CD14-positive monocyte (primary cell): ENCODE measurements at regions not wholly inside any gene's neighbourhood (a gene's known extent, or its start where the extent isn't known, plus 50 kb on each side); places are given as distances from the start of the nearest gene placed in this dataset.
A peak's percentile ranks its signal among the peaks of the same experiment; 100 is the strongest.

Experiments used
- DNase-seq, 3 donors: peaks; one replicate each; pipeline ENCODE4 v3.0.0-alpha.2; 2011 to 2022
- H2AFZ ChIP-seq: 2 replicates; pipeline ENCODE4 v1.6.0; 2012; ENCODE audit warnings: mild to moderate bottlenecking, low read depth, low read length, inconsistent platforms; ENCODE audit not compliant: insufficient read depth, poor library complexity, severe bottlenecking
- H3K27ac ChIP-seq, 2 donors: 1 replicate in 1 of 2; 2 replicates in 1 of 2; pipeline ENCODE4 v1.5.1; 2012 to 2013; ENCODE audit warnings: low read length in 2 of 2, control low read depth in 1 of 2, inconsistent platforms in 1 of 2, low read depth in 1 of 2, mild to moderate bottlenecking in 1 of 2
- H3K27me3 ChIP-seq, 2 donors: one replicate each; pipeline versions ENCODE4 v1.6.0 to v1.6.1; 2011 to 2013; ENCODE audit warnings: low read length in 2 of 2; ENCODE audit not compliant: control insufficient read depth in 2 of 2, insufficient read depth in 2 of 2
- H3K36me3 ChIP-seq, 2 donors: replicated peaks in 1 of 2; 1 replicate in 1 of 2; 2 replicates in 1 of 2; pipeline versions ENCODE4 v1.5.1 to v1.6.1; 2012 to 2013; ENCODE audit warnings: low read length in 2 of 2, control low read depth in 1 of 2, inconsistent platforms in 1 of 2, mild to moderate bottlenecking in 1 of 2; ENCODE audit not compliant: insufficient read depth in 2 of 2, control insufficient read depth in 1 of 2
- H3K4me1 ChIP-seq, 2 donors: 1 replicate in 1 of 2; 2 replicates in 1 of 2; pipeline versions ENCODE4 v1.5.1 to v1.6.1; 2012 to 2013; ENCODE audit warnings: low read length in 2 of 2, control low read depth in 1 of 2, inconsistent platforms in 1 of 2, mild to moderate bottlenecking in 1 of 2, moderate library complexity in 1 of 2; ENCODE audit not compliant: insufficient read depth in 2 of 2, control insufficient read depth in 1 of 2
- H3K4me2 ChIP-seq: replicated peaks from 2 replicates; pipeline ENCODE3; 2012; ENCODE audit warnings: low read length, moderate library complexity, mild to moderate bottlenecking; ENCODE audit not compliant: poor library complexity, severe bottlenecking; ENCODE audit errors: extremely low read depth
- H3K4me3 ChIP-seq, 3 experiments: fragments of 200-600 bp in 1 of 3; sonication (generic) in 1 of 3; replicated peaks in 1 of 3; 1 replicate in 2 of 3; 2 replicates in 1 of 3; pipeline ENCODE4 v1.5.1; 2011 to 2013; ENCODE audit warnings: low read length in 3 of 3, mild to moderate bottlenecking in 3 of 3, control low read depth in 2 of 3, low read depth in 2 of 3, inconsistent platforms in 1 of 3, moderate library complexity in 1 of 3
- H3K79me2 ChIP-seq: 2 replicates; pipeline ENCODE4 v1.6.0; 2012; ENCODE audit warnings: mild to moderate bottlenecking, control low read depth, inconsistent platforms, low read length, moderate library complexity; ENCODE audit not compliant: insufficient read depth
- H3K9ac ChIP-seq: 2 replicates; pipeline ENCODE4 v1.6.0; 2017; ENCODE audit warnings: low read length, mild to moderate bottlenecking; ENCODE audit not compliant: insufficient read depth, poor library complexity, severe bottlenecking
- H3K9me3 ChIP-seq, 2 donors: replicated peaks in 1 of 2; 1 replicate in 1 of 2; 2 replicates in 1 of 2; pipeline versions ENCODE4 v1.5.1 to v1.6.1; 2012 to 2013; ENCODE audit warnings: low read length in 2 of 2, control low read depth in 1 of 2; ENCODE audit not compliant: control insufficient read depth in 1 of 2, insufficient read depth in 1 of 2
- H4K20me1 ChIP-seq: 2 replicates; pipeline ENCODE4 v1.6.0; 2012; ENCODE audit warnings: mild to moderate bottlenecking, low read length, control low read depth, moderate library complexity; ENCODE audit not compliant: insufficient read depth
- H3K27ac Mint-ChIP-seq, 7 donors: one replicate each; pipeline ENCODE4 v1.8.0; 2020; ENCODE audit warnings: mild to moderate bottlenecking in 7 of 7, mixed read lengths in 7 of 7, moderate library complexity in 6 of 7, inconsistent platforms in 2 of 7
- H3K27me3 Mint-ChIP-seq, 3 donors: one replicate each; pipeline ENCODE4 v1.8.0; 2021 to 2022; ENCODE audit warnings: low read depth in 3 of 3, mild to moderate bottlenecking in 3 of 3, mixed read lengths in 3 of 3, moderate library complexity in 3 of 3, inconsistent platforms in 1 of 3
- H3K36me3 Mint-ChIP-seq, 2 donors: one replicate each; pipeline ENCODE4 v1.8.0; 2020; ENCODE audit warnings: mixed read lengths in 2 of 2, inconsistent platforms in 1 of 2, mild to moderate bottlenecking in 1 of 2
- H3K4me1 Mint-ChIP-seq: one replicate; pipeline ENCODE4 v1.8.0; 2020; ENCODE audit warnings: mild to moderate bottlenecking, mixed read lengths
- H3K4me3 Mint-ChIP-seq, 2 donors: one replicate each; pipeline ENCODE4 v1.8.0; 2020; ENCODE audit warnings: mild to moderate bottlenecking in 2 of 2, mixed read lengths in 2 of 2, moderate library complexity in 1 of 2
- H3K9me3 Mint-ChIP-seq, 7 donors: one replicate each; pipeline ENCODE4 v1.8.0; 2020 to 2022; ENCODE audit warnings: mixed read lengths in 7 of 7, mild to moderate bottlenecking in 6 of 7, moderate library complexity in 6 of 7, inconsistent platforms in 2 of 7
- WGBS: methylation state at CpG from one replicate; pipeline ENCODE4 v1.1.5; 2013; ENCODE audit warnings: missing lambda C conversion rate; ENCODE audit not compliant: insufficient coverage; 5-methylcytosine and 5-hydroxymethylcytosine counted together
- intact Hi-C, 2 donors: fragments of 100-400 bp; cut with micrococcal nuclease; formaldehyde crosslinking; loops; one replicate each; pipeline versions ENCODE4 v1.15.0 to v1.15.1; 2023
- TF ChIP-seq, protein P1 (sequence below): fragments of 200-600 bp; IDR thresholded peaks from one replicate; pipeline ENCODE4 v1.8.0; 2022; ENCODE audit warnings: antibody characterized with exemption, mild to moderate bottlenecking

DNA sequence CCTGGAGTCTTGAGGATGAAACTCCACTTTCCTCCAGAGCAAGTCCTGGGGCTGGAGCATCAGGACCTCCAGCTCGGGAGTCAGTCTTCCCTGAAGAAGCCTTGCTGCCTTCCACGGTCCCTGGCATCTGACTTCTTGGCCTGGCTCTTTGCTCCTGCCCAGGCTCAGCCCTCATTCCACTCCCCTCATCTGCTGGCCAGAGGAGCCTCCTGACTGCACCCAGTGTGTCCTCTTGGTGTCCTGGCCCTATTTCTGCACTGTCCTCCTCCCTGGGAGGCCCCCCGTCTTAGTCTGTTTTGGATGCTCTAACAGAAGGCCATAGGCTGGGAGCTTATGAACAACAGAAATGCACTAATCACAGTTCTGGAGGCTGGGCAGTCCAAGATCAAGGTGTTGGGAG lies 231.5 kb downstream of the LOXHD1 start:
- Histone ChIP-seq H3K9ac (no peak overlapping the region), H3K4me2 (no peak overlapping the region), H3K27ac (no peak overlapping the region), H2AFZ (no peak overlapping the region), H3K4me3 (no peak overlapping the region), H3K27me3 (no peaks in the 10 kb centered on the region), H3K9me3 (no peaks in the 10 kb centered on the region), H3K79me2 (no peaks in the 10 kb centered on the region), H3K36me3 (no peaks in the 10 kb centered on the region), H3K4me1 (no peaks in the 10 kb centered on the region), H4K20me1 (no peaks in the 10 kb centered on the region)
- H3K36me3 Mint-ChIP-seq: no peaks in the 10 kb centered on the region
- peak overlapping the region in 1 of 7 donors; percentile 43 for H3K27ac Mint-ChIP-seq
- WGBS: 98% methylated on average over 3 of the region's 3 CpGs
- no peak overlapping the region for H3K4me3 Mint-ChIP-seq
- no peak for DNase-seq
- H3K9me3 Mint-ChIP-seq: no peaks in the 10 kb centered on the region
- intact Hi-C loops: no loop called here
- TF ChIP-seq, protein P1, sequence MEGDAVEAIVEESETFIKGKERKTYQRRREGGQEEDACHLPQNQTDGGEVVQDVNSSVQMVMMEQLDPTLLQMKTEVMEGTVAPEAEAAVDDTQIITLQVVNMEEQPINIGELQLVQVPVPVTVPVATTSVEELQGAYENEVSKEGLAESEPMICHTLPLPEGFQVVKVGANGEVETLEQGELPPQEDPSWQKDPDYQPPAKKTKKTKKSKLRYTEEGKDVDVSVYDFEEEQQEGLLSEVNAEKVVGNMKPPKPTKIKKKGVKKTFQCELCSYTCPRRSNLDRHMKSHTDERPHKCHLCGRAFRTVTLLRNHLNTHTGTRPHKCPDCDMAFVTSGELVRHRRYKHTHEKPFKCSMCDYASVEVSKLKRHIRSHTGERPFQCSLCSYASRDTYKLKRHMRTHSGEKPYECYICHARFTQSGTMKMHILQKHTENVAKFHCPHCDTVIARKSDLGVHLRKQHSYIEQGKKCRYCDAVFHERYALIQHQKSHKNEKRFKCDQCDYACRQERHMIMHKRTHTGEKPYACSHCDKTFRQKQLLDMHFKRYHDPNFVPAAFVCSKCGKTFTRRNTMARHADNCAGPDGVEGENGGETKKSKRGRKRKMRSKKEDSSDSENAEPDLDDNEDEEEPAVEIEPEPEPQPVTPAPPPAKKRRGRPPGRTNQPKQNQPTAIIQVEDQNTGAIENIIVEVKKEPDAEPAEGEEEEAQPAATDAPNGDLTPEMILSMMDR: no peak
- no peaks in the 10 kb centered on the region for H3K4me1 Mint-ChIP-seq
- H3K27me3 Mint-ChIP-seq: peaks cover 0 to 10% (median 7%) of the 10 kb centered on the region in 3 donors

GRCh38 chr18:46426021-46426678 lies 230.9 kb downstream of the LOXHD1 start:
- Mint-ChIP-seq H3K27me3 (peaks cover 0 to 13% (median 9%) of the 10 kb centered on the region in 3 donors), H3K27ac (no peak overlapping the region), H3K4me3 (no peak overlapping the region), H3K36me3 (no peaks in the 10 kb centered on the region), H3K9me3 (no peaks in the 10 kb centered on the region), H3K4me1 (no peaks in the 10 kb centered on the region)
- Histone ChIP-seq H3K4me2 (no peak overlapping the region), H3K4me3 (no peak overlapping the region), H3K4me1 (no peaks in the 10 kb centered on the region), H3K79me2 (no peaks in the 10 kb centered on the region), H3K9me3 (no peaks in the 10 kb centered on the region), H3K36me3 (no peaks in the 10 kb centered on the region), H3K27me3 (no peaks in the 10 kb centered on the region), H3K9ac (no peak overlapping the region), H3K27ac (no peak overlapping the region), H2AFZ (no peak overlapping the region), H4K20me1 (no peaks in the 10 kb centered on the region)
- intact Hi-C loops: no loop called here
- no peak for DNase-seq
- TF ChIP-seq, protein P1: no peak
- WGBS: 16% methylated on average over 5 of the region's 5 CpGs
